LNCaP clone FGC (cell line): ENCODE measurements at regions not wholly inside any gene's neighbourhood (a gene's known extent, or its start where the extent isn't known, plus 50 kb on each side); places are given as distances from the start of the nearest gene placed in this dataset.
"Not testable (repeated sequence)": the region's sequence is repeated elsewhere in the genome, so short reads cannot be mapped to it uniquely, and the experiment has no call there.

Source experiments
- DNase-seq: peaks from one replicate; pipeline ENCODE4 v3.0.0-alpha.2; 2011; ENCODE audit warnings: low read depth
- H3K4me3 ChIP-seq: 2 replicates; pipeline ENCODE4 v1.5.1; 2011; ENCODE audit warnings: mild to moderate bottlenecking, low read depth, low read length, control low read depth
- TF ChIP-seq, protein P1 (sequence below): IDR thresholded peaks from 2 replicates; pipeline ENCODE4 v1.5.1; 2012; ENCODE audit warnings: mild to moderate bottlenecking; ENCODE audit not compliant: control insufficient read depth, insufficient read depth; ENCODE audit errors: extremely low read depth

DNA sequence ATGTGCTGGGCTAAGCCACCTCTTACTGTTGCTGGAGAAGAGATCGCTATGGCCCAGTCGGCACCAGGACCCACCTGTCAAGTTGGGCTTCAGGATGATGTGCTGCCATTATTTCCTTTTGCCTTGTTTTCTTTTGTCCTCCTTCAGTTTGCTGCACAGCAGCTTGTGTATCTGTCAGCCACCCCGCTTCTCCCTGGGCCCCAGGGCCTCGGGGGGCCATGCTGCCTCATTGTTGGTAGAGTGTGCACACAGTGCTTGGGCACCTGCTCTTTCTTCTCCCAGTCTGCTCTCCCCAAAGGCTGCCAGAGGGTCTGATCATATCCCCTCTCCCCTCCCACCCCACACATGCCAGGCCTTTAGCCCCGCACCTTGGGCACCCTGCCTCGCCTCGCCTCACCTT is 185.5 kb upstream of the ATP10A start:
- no peak for DNase-seq
- no peak overlapping the region for H3K4me3 ChIP-seq
- TF ChIP-seq, protein P1, sequence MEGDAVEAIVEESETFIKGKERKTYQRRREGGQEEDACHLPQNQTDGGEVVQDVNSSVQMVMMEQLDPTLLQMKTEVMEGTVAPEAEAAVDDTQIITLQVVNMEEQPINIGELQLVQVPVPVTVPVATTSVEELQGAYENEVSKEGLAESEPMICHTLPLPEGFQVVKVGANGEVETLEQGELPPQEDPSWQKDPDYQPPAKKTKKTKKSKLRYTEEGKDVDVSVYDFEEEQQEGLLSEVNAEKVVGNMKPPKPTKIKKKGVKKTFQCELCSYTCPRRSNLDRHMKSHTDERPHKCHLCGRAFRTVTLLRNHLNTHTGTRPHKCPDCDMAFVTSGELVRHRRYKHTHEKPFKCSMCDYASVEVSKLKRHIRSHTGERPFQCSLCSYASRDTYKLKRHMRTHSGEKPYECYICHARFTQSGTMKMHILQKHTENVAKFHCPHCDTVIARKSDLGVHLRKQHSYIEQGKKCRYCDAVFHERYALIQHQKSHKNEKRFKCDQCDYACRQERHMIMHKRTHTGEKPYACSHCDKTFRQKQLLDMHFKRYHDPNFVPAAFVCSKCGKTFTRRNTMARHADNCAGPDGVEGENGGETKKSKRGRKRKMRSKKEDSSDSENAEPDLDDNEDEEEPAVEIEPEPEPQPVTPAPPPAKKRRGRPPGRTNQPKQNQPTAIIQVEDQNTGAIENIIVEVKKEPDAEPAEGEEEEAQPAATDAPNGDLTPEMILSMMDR: no peak

DNA sequence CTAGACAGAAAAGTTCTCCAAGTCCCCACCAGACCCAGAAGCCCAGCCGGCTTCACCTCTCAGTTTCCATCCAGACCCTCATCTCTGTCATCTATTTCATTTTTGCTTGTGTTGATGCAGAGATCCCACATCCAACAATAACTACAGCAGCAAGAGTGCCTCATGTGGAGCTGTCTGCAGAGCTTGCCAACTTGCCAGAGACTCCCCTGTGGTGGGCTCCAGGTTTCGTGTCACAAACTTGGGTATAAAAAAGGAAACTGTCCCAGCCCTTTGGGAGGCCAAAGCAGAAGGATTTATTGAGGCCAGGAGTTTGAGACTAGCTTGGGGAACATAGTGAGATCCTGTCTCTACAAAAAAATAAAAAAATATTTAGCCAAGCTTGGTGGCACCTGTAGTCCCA is 182.4 kb upstream of the ATP10A start:
- no peak overlapping the region for H3K4me3 ChIP-seq
- DNase-seq: no peak
- TF ChIP-seq, protein P1: no peak

DNA sequence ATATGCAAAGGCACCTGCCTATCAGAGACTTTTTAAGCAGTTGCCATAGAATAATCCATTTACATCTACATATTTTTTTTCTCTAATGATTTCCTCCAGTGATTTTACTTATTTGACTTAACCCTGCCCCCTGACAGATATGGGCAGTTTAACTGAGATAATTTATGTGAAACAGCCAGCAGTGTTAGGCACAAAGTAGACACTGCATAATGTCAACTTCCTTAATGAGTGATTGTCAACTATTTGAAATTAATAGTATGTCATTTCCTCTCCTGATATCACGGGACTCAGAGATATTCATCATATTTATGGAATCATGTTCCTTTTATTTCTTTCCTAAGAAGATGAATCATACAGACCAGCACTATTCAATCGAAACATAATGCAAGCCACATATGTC is 179.9 kb upstream of the ATP10A start:
- H3K4me3 ChIP-seq: no peak overlapping the region
- TF ChIP-seq, protein P1: no peak

DNA sequence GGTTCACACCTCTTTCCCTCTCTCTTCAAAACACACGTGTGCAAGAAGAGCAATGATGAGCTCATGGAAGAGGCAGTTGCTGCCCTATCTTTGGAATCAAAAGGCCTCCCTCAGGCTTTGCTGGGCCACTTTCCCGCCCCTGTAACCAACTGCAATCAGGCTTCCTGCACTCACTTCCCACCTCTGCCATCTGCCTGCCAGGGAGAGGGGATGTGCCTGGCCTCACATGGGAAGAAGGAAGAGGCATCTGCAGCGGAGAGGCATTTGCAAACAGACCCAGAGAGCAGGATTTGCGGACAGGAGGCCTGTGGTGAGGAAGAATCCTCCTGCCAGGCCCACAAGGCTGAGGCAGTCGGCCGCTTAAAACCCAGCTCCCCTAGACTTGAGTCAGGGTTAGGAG is 175.6 kb upstream of the ATP10A start:
- DNase-seq: no peak
- TF ChIP-seq, protein P1: no peak
- no peak overlapping the region for H3K4me3 ChIP-seq

More for the DNA sequence above, 179.9 kb upstream of the ATP10A start:
- DNase-seq: no peak

DNA sequence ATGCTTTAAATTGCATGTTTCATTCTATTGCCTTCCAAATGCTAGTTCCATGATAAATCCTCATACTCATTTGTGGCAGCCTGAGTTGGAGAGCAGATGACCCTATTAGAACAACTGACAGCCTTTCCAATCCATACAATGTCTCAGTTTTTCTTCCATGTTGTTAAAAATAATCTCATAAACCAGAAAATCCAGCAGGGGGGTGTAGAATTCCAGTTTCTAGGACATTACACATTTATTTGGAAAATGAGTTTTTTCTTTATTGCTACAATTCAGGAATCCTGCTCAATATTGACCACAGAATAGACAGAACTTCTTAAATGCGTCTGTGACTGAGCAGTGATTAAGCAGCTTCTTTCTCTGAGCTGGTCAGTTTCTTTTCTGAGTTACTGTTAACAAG is 174.2 kb upstream of the ATP10A start:
- TF ChIP-seq, protein P1: 0 out of 2 replicates have a peak, but pooled peaks have one; percentile 11
- DNase-seq: no peak
- no peak overlapping the region for H3K4me3 ChIP-seq

DNA sequence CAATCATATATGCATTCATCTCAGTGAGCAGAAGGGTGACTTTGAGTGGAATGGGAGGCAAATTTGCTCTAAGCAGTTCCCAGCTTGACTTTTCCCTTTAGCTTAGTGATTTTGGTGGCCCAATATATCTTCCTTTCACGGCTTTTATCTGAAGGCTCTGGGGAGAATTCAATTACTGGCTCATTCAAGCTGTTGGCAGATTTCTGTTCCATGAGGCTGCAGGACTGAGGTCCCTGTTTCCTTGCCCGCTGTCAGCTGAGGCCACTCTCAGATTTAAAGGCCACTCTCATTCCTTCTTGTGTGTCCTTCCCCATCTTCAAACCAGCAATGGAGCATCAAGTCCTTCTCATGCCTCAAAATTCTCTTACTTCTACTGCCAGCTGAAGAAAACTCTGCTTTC is 170.4 kb upstream of the ATP10A start:
- no peak overlapping the region for H3K4me3 ChIP-seq
- TF ChIP-seq, protein P1: no peak
- DNase-seq: no peak

DNA sequence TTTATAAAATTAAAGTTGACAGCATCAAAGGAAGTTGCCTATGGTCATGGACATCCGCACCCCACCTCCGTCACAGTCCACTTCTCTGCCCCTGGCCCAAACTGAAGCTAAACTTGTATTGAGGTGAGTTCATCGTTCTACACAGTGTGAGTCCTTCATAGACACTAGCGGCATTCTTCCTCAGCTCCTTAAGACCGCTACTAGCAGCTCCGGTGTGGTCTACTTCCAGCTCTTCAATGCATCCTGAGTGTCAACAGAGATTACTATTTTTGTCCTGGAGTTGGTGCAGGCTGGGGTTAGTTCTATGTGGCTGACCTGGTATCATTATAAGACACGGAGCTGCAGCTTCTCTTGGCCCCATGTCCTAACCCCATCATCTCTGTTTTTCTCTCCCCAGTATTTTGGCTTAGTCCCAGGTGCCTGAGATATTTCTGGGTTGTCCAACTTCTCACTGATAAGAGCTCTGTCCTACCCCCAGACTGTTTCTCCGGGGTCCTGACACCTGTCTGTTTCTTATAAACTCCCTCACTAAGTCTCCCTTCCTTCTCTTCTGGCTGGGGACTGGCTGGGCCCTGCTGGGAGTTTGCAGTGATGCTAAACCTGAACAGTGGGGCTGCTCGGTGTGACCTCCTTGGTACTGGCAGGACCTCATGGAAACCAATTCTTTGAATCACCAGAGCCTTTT is 169.2 kb upstream of the ATP10A start:
- DNase-seq: no peak
- TF ChIP-seq, protein P1: no peak
- H3K4me3 ChIP-seq: no peak overlapping the region

DNA sequence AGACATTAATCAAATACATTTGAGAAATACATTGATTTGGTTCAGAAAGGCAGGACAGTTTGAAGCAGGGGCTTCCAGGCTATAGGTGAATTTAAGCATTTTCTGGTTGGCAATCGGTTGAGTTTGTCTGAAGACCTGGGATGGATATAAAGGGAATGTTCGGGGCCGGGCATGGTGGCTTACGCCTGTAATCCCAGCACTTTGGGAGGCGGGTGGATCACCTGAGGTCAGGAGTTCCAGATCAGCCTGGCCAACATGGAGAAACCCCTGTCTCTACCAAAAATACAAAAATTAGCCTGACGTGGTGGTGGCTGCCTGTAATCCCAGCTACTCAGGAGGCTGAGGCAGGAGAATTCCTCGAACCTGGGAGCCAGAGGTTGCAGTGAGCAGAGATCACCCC is 166.5 kb upstream of the ATP10A start:
- not testable (repeated sequence) for DNase-seq, H3K4me3 ChIP-seq
